CD4-positive, alpha-beta T cell (primary cell): ENCODE measurements at regions not wholly inside any gene's neighbourhood (a gene's known extent, or its start where the extent isn't known, plus 50 kb on each side); places are given as distances from the start of the nearest gene placed in this dataset.

ENCODE experiments used
- ATAC-seq: fragments of 200-7000 bp; cut with Tn5 transposase; one replicate; pipeline ENCODE4 v1.10.0; 2022; ENCODE audit warnings: mild to moderate bottlenecking; ENCODE audit not compliant: poor library complexity
- CTCF ChIA-PET: fragments of 350-600 bp; sonication (Branson Sonifier 250); formaldehyde crosslinking; loops from one replicate; lab custom pipeline; 2021; ENCODE audit warnings: antibody characterized with exemption, inconsistent platforms; lab: Charles Lee
- POLR2A ChIA-PET: fragments of 350-600 bp; sonication (Branson Sonifier 250); formaldehyde crosslinking; loops from one replicate; lab custom pipeline; 2021; ENCODE audit warnings: antibody characterized with exemption, inconsistent platforms; lab: Charles Lee
- DNase-seq, 14 experiments: peaks; one replicate each; pipeline ENCODE4 v3.0.0-alpha.2; 2013 to 2020; ENCODE audit warnings: mixed read lengths in 2 of 14
- H3K27ac ChIP-seq, 2 donors: one replicate each; pipeline versions ENCODE4 v1.5.1 to v1.7.0; 2013; ENCODE audit warnings: low read length in 2 of 2, low read depth in 1 of 2, mild to moderate bottlenecking in 1 of 2
- H3K27me3 ChIP-seq, 2 experiments: 1 replicate in 1 of 2; 2 replicates in 1 of 2; pipeline versions ENCODE4 v1.6.1 to v1.7.0; 2013; ENCODE audit warnings: low read length in 2 of 2, control low read depth in 1 of 2, mild to moderate bottlenecking in 1 of 2, moderate library complexity in 1 of 2; ENCODE audit not compliant: insufficient read depth in 2 of 2, control insufficient read depth in 1 of 2
- H3K36me3 ChIP-seq: one replicate; pipeline ENCODE4 v1.6.1; 2013; ENCODE audit warnings: low read length, control low read depth; ENCODE audit not compliant: insufficient read depth
- H3K4me1 ChIP-seq: one replicate; pipeline ENCODE4 v1.6.1; 2013; ENCODE audit warnings: low read length, control low read depth; ENCODE audit not compliant: insufficient read depth
- H3K4me3 ChIP-seq: one replicate; pipeline ENCODE4 v1.5.1; 2013; ENCODE audit warnings: mild to moderate bottlenecking, low read length, moderate library complexity
- H3K9me3 ChIP-seq, 2 experiments: 1 replicate in 1 of 2; 2 replicates in 1 of 2; pipeline versions ENCODE4 v1.6.1 to v1.7.0; 2013; ENCODE audit warnings: low read length in 2 of 2, mild to moderate bottlenecking in 2 of 2, control low read depth in 1 of 2, moderate library complexity in 1 of 2; ENCODE audit not compliant: control insufficient read depth in 1 of 2, insufficient read depth in 1 of 2
- H3K27ac Mint-ChIP-seq: one replicate; pipeline ENCODE4 v1.8.0; 2020; ENCODE audit warnings: mixed read lengths
- H3K27me3 Mint-ChIP-seq: one replicate; pipeline ENCODE4 v1.8.0; 2021; ENCODE audit warnings: mixed read lengths
- H3K36me3 Mint-ChIP-seq: one replicate; pipeline ENCODE4 v1.8.0; 2021; ENCODE audit warnings: low read depth, mixed read lengths
- H3K4me1 Mint-ChIP-seq: one replicate; pipeline ENCODE4 v1.8.0; 2021; ENCODE audit warnings: low read depth, mixed read lengths
- H3K4me3 Mint-ChIP-seq: one replicate; pipeline ENCODE4 v1.8.0; 2020; ENCODE audit warnings: mild to moderate bottlenecking, mixed read lengths
- H3K9me3 Mint-ChIP-seq: one replicate; pipeline ENCODE4 v1.8.0; 2020; ENCODE audit warnings: mixed read lengths
- intact Hi-C, 2 experiments: fragments of 100-400 bp; cut with DNase I in 1 of 2; cut with micrococcal nuclease in 1 of 2; formaldehyde crosslinking; loops; one replicate each; pipeline versions ENCODE4 v1.15.1 to v1.9.0; 2023 to 2025; cut with DNase I, micrococcal nuclease
- TF ChIP-seq, protein P1 (sequence below): fragments of 200-600 bp; IDR thresholded peaks from one replicate; pipeline ENCODE4 v1.8.0; 2022; ENCODE audit warnings: antibody characterized with exemption, mild to moderate bottlenecking

DNA sequence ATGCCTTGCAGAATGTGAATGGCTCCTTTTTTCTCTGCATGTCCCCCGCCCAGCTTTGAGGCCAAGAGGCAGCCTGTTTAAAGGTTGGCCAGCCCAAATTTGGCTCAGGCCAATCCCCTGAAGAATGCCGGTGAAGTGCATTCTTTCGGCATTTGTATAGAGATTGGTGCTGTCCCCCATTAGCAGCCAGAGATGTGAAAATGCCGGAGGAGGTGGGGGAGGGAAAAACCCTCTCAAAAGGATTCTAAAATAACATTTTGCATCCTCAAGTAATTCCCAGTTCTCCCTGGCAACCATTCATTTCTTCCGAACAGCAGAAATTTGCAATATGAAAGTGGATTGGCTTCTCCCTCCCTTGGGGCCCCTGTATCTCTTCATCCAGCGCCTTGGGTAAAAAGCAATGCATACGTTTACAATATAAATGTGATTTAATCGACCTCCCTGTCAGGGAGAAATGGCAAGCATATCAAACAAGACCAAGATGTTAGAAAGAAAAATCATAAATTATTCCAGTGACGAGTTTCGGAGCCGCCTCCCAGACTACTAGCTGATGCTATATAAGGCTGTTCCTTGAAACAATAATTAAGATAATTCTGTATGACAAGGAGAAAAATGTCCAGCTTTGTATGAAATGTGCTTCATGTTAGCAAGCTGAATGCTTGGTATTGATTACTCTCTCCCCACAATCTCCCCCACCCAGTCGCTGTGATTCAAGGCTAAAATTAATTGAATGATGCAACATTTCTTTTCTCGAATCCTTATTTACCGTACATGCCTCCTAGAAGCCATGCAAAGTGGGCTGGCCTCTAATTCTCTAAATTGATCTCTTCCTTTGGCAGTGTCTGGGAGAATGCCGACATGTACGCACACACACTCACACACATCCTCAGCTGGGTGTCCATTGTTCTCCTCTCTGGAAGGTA lies 323.7 kb downstream of the RPS24 start:
- intact Hi-C loops: no loop called here
- H3K9me3 Mint-ChIP-seq: no peaks in the 10 kb centered on the region
- CTCF ChIA-PET: no interaction called here

DNA sequence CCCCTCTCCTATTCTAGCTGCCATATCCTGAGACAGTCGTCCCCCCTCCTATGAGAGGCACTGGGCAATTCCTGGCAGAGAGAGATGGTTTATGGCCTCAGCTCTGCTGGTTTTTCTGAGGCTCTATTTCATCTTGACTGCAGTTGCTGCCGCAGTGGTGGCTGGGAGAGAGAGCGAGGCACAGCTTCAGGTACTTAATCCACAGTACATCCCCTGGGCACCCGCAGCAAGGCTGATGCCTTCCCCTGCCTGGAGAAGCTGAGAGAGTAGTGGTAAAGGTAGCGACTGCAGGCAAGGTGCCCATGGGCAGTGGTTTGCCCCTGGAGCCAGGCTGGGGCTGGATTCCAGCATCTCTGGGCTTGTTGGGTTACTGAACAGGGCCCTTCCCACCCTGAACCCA lies 324.7 kb downstream of the RPS24 start:
- Histone ChIP-seq H3K4me3 (no peak overlapping the region), H3K27me3 (no peaks in the 10 kb centered on the region), H3K27ac (no peak overlapping the region), H3K9me3 (no peaks in the 10 kb centered on the region), H3K36me3 (no peaks in the 10 kb centered on the region), H3K4me1 (peaks cover 14% of the 10 kb centered on the region)
- peaks cover 16% of the 10 kb centered on the region for H3K4me1 Mint-ChIP-seq
- no peak overlapping the region for H3K27ac Mint-ChIP-seq
- no peak overlapping the region for H3K4me3 Mint-ChIP-seq
- H3K36me3 Mint-ChIP-seq: no peaks in the 10 kb centered on the region
- no peaks in the 10 kb centered on the region for H3K9me3 Mint-ChIP-seq
- DNase-seq (no peak), ATAC-seq (no peak)
- ChIA-PET POLR2A (no interaction called here), CTCF (no interaction called here)
- intact Hi-C loops: no loop called here
- no peaks in the 10 kb centered on the region for H3K27me3 Mint-ChIP-seq
- TF ChIP-seq, protein P1, sequence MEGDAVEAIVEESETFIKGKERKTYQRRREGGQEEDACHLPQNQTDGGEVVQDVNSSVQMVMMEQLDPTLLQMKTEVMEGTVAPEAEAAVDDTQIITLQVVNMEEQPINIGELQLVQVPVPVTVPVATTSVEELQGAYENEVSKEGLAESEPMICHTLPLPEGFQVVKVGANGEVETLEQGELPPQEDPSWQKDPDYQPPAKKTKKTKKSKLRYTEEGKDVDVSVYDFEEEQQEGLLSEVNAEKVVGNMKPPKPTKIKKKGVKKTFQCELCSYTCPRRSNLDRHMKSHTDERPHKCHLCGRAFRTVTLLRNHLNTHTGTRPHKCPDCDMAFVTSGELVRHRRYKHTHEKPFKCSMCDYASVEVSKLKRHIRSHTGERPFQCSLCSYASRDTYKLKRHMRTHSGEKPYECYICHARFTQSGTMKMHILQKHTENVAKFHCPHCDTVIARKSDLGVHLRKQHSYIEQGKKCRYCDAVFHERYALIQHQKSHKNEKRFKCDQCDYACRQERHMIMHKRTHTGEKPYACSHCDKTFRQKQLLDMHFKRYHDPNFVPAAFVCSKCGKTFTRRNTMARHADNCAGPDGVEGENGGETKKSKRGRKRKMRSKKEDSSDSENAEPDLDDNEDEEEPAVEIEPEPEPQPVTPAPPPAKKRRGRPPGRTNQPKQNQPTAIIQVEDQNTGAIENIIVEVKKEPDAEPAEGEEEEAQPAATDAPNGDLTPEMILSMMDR: no peak

More for the DNA sequence above, 323.7 kb downstream of the RPS24 start:
- no peak overlapping the region for H3K27ac Mint-ChIP-seq
- no peaks in the 10 kb centered on the region for H3K27me3 ChIP-seq
- H3K4me1 Mint-ChIP-seq: peaks cover 9% of the 10 kb centered on the region
- H3K4me1 ChIP-seq: peaks cover 11% of the 10 kb centered on the region
- no peak for DNase-seq
- peaks cover 4% of the 10 kb centered on the region for H3K27me3 Mint-ChIP-seq
- H3K4me3 ChIP-seq: no peak overlapping the region
- H3K36me3 Mint-ChIP-seq: no peaks in the 10 kb centered on the region
- H3K9me3 ChIP-seq: no peaks in the 10 kb centered on the region
- POLR2A ChIA-PET: no interaction called here
- H3K4me3 Mint-ChIP-seq: no peak overlapping the region
- no peaks in the 10 kb centered on the region for H3K36me3 ChIP-seq
- no peak overlapping the region for H3K27ac ChIP-seq
- ATAC-seq: no peak
- TF ChIP-seq, protein P1: no peak

DNA sequence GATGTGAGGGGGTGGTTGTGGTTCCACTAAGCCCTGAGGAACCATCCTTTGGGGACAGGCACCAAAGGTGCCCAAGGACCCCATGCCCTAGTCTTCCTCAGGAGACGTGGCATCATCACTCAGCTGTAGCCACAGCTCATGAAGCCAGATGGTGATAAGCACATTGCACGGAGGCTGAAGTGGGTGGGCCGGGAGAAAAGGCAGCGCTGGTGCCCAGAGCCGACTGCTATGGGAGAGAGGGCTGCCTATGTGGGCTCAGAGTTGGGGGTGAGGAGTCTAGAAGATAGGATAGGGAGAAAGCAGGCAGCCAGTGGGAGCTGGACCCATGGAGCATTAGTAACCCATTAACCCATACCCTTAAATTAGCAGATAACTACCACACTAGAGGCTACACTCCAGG lies 325.3 kb downstream of the RPS24 start:
- TF ChIP-seq, protein P1: no peak
- Mint-ChIP-seq H3K36me3 (no peaks in the 10 kb centered on the region), H3K4me3 (no peak overlapping the region), H3K9me3 (no peaks in the 10 kb centered on the region), H3K27me3 (no peaks in the 10 kb centered on the region), H3K4me1 (peaks cover 18% of the 10 kb centered on the region), H3K27ac (no peak overlapping the region)
- ChIA-PET POLR2A (no interaction called here), CTCF (no interaction called here)
- DNase-seq (no peak), ATAC-seq (no peak)
- no peaks in the 10 kb centered on the region for H3K27me3 ChIP-seq
- H3K4me1 ChIP-seq: peaks cover 14% of the 10 kb centered on the region
- no peak overlapping the region for H3K27ac ChIP-seq
- H3K9me3 ChIP-seq: no peaks in the 10 kb centered on the region
- H3K36me3 ChIP-seq: no peaks in the 10 kb centered on the region
- no peak overlapping the region for H3K4me3 ChIP-seq
- intact Hi-C loops: no loop called here
